HG03521 (cell line): ENCODE measurements at regions not wholly inside any gene's neighbourhood (a gene's known extent, or its start where the extent isn't known, plus 50 kb on each side); places are given as distances from the start of the nearest gene placed in this dataset.
"Not testable (repeated sequence)": the region's sequence is repeated elsewhere in the genome, so short reads cannot be mapped to it uniquely, and the experiment has no call there.

Source experiments
- ATAC-seq: cut with Tn5 transposase; IDR thresholded peaks from one replicate; pipeline ENCODE4 v1.9.1; 2021; ENCODE audit warnings: mild to moderate bottlenecking, moderate library complexity; ENCODE audit not compliant: unreplicated experiment

DNA sequence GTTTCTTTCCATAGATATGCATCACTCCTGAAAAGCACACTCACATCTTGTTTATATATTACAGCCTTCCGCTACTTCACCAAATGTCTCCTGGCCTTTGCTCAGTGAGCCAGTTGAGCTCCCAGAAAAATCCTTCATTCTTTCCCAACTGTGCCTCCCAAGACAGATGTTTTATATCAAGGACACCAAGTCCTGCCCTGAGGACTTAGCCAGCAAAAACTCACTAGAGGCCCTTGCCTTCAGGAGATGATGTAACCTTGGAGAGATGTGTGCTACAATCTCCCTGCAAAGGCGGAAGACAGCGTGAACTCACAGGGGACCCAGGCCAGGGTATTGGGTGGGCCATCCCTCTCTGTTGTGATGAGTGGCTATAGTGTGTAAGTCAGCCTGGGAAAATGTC lies 86.1 kb upstream of the CTAGE1 start:
- no peak for ATAC-seq

GRCh38 chr18:22504251-22505030 lies 86.7 kb upstream of the CTAGE1 start:
- ATAC-seq, result no peak

DNA sequence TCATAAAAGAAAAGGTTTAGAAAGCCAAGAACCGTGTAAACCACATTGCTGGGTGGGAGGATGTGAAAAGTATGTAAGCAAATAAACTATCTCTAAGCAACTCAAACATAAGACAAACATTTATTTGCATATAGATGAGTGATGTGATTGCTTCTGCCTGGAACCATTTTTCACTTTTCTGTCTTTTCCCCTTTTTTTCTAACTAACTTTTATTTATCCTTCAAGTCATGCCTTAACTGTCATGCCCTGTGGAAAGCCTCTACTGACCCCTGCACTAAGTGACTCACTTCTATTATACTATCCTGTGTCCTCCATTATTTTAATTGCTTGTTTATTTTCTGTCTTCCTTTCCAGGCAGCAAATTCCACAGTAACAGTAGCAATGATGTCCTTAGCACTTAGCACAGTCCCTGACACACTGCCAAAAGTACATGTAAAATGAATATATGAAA lies 87.5 kb upstream of the CTAGE1 start:
- no peak for ATAC-seq

GRCh38 chr18:22507055-22507454 lies 89.3 kb upstream of the CTAGE1 start:
- ATAC-seq, result no peak

DNA sequence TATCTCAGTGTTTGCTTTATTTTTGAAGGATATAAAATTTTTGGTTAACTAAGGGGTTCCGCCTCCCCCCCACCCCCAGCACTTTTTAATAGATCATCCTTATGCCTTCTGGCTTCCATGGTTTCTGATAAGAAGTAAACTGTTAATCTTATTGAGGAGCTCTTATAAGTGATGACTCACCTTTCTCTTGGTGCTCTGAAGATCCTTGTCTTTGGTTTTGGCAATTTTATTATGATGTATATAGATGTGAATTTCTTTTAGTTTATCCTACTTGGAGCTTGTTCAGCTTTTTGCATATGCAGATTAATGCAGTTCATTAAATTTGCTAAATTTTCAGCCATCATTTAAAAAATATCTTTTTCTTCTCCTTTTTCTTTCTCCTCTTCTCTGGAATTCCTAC lies 91.7 kb upstream of the CTAGE1 start:
- ATAC-seq, result no peak

GRCh38 chr18:22510697-22511096 lies 93.0 kb upstream of the CTAGE1 start:
- ATAC-seq, result no peak

GRCh38 chr18:22513721-22514481 lies 96.2 kb upstream of the CTAGE1 start:
- ATAC-seq, result no peak

DNA sequence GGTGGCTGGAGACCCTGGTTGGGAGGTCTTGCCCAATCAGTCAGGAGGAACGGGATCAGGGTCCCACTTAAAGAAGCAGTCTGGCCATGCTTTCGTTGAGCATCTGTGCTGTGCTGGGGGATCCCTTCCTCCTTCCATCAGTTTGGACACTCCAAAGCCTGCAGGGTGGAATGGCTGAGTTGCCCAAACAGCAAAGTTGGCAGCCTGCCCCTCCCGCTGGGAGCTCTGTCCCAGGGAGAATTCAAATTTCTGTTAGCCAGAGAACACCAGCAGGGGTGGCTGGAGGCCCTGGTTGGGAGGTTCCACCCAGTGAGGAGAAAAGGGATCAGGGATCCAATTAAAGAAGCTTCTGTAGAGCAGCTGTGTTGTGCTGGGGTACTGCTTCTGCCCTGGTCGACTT lies 96.9 kb upstream of the CTAGE1 start:
- no peak for ATAC-seq

GRCh38 chr18:22515250-22515649 lies 97.5 kb upstream of the CTAGE1 start:
- ATAC-seq, result no peak

GRCh38 chr18:22517356-22517755 lies 99.6 kb upstream of the CTAGE1 start:
- ATAC-seq, result no peak

GRCh38 chr18:22521026-22521707 lies 103.5 kb upstream of the CTAGE1 start:
- ATAC-seq, result no peak

GRCh38 chr18:22523481-22523880 lies 105.8 kb upstream of the CTAGE1 start:
- no peak for ATAC-seq

GRCh38 chr18:22524783-22525182 lies 107.1 kb upstream of the CTAGE1 start:
- ATAC-seq, result no peak

- no peak for ATAC-seq
Measured at GRCh38 chr18:22525313-22525712, 107.6 kb upstream of the CTAGE1 start.

DNA sequence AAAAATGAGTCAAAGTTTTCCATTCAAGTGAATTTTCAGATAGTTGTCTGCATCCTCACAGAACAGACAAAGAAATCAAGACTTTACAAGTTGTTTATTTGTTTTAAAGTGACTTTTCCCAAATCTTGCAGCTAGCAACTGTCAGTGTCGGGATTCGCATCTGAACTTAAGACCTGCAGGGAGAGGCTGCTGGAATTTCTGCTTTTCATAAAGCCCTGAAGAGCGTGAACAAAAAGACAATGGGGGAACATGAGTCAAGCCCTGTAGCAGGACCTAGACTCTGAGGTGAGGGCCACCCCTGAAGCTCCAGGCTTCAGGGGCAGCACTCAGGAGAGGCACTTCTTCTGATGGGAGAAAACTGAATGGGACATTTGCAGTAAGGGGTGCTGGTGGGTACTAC lies 108.2 kb upstream of the CTAGE1 start:
- ATAC-seq, result no peak

- ATAC-seq, result no peak
Measured at GRCh38 chr18:22528291-22528690, 110.6 kb upstream of the CTAGE1 start.

DNA sequence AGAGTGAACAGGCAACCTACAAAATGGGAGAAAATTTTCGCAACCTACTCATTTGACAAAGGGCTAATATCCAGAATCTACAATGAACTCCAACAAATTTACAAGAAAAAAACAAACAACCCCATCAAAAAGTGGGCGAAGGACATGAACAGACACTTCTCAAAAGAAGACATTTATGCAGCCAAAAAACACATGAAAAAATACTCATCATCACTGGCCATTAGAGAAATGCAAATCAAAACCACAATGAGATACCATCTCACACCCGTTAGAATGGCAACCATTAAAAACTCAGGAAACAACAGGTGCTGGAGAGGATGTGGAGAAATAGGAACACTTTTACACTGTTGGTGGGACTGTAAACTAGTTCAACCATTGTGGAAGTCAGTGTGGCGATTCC lies 117.0 kb upstream of the CTAGE1 start:
- ATAC-seq, result not testable (repeated sequence)

DNA sequence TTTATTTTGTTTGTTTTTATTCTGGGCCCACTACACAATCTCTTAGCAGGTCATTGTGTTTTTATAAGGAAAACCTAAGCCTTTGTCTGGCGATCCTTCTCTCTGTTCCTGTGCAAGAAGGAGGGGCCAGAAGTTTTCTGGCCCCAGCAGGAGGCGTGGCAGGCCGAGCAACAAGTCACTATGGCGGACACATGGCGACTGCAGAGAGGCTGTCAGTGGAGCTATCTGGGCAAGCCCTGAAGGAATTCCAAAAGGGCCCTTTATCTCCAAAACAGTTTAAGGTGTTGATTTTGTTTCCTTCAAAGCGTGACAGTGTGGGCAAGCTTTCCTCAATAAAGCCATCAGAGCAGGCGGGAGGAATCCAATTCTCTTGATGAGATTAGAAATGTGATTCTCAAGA lies 118.8 kb upstream of the CTAGE1 start:
- no peak for ATAC-seq

- no peak for ATAC-seq
Measured at GRCh38 chr18:22538426-22538825, 120.7 kb upstream of the CTAGE1 start.

DNA sequence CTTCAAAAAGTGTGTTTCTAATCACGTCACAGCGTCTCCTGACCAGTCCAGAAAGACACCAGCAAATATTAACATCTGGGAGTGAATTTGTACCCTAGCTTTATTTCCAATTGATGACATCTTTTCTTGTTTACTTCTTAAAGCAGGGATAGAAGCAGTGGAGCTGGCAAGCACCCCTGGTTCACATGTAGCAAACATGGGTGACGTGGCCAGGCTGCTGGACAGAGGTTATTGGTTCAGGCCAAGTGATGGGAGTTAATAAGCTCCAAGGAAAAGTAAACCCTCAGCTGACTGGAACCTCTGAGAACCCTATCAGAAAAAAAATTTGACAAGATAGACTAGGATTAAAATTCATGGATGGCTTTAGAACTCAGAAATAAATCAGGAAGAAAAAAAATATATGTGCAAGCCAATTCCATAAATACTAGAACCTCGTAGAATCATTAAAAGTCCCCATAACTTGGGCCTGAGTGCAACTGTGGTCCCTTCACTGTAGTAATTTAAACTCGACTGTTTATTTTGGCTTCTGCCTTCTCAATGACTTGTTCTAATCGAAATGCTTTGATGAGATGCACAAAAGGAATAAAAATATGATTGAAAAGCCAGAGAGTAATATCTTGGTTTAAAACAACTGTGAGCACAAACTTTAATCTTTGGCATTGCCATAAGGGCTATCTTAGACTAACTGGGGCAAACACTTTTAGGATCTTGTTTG lies 121.5 kb upstream of the CTAGE1 start:
- no peak for ATAC-seq

- ATAC-seq, result no peak
Measured at GRCh38 chr18:22541232-22541631, 123.5 kb upstream of the CTAGE1 start.
